HepG2 (cell line): ENCODE measurements at regions not wholly inside any gene's neighbourhood (a gene's known extent, or its start where the extent isn't known, plus 50 kb on each side); places are given as distances from the start of the nearest gene placed in this dataset.

Experiments
- ATAC-seq: fragments of 200-7000 bp; cut with Tn5 transposase; 3 replicates; pipeline ENCODE4 v1.9.1; 2020; ENCODE audit warnings: mild to moderate bottlenecking, moderate library complexity
- BruUV-seq: library from RNA; stranded (reverse); fragments of 400-500 nt; replicated peaks from 2 replicates; lab custom pipeline; 2021; lab: Mats Ljungman, UMichigan
- CTCF ChIA-PET: fragments of 300-600 bp; formaldehyde crosslinking; extraction: SDS; loops from one replicate; lab custom pipeline; 2021; ENCODE audit warnings: low total read pairs, inconsistent platforms, low intra/inter-chr PET ratio; lab: Yijun Ruan, JAX
- POLR2A ChIA-PET: fragments of 350-600 bp; sonication (Branson Sonifier 250); formaldehyde crosslinking; loops from one replicate; lab custom pipeline; 2020; ENCODE audit warnings: antibody characterized with exemption, inconsistent platforms; lab: Yijun Ruan, JAX
- DNase-seq: peaks from one replicate; pipeline ENCODE4 v3.0.0-alpha.2; 2015; ENCODE audit warnings: low spot score
- FAIRE-seq: peaks from 3 replicates; lab custom pipeline; 2011; peaks lifted over from hg19 to GRCh38; lab: Jason Lieb, UNC
- H2AFZ ChIP-seq: one replicate; pipeline ENCODE4 v1.6.1; 2011; ENCODE audit warnings: low read length, inconsistent platforms
- H3K27ac ChIP-seq: fragments of 300-600 bp; 3 replicates; pipeline ENCODE4 v1.8.0; 2011; ENCODE audit warnings: mixed run types, mild to moderate bottlenecking, mixed read lengths, low read length, inconsistent platforms; ENCODE audit not compliant: insufficient read depth; ENCODE audit errors: extremely low read length
- H3K27me3 ChIP-seq, 2 experiments: fragments of 200-600 bp in 1 of 2; 2 replicates in 1 of 2; 3 replicates in 1 of 2; pipeline versions ENCODE4 v1.6.0 to v1.8.0; 2011; ENCODE audit warnings: low read length in 2 of 2, mild to moderate bottlenecking in 2 of 2, moderate library complexity in 2 of 2, inconsistent platforms in 1 of 2; ENCODE audit not compliant: insufficient read depth in 2 of 2, control insufficient read depth in 1 of 2
- H3K36me3 ChIP-seq, 2 experiments: fragments of 200-600 bp in 1 of 2; replicated peaks in 1 of 2; 2 replicates in 1 of 2; 3 replicates in 1 of 2; pipeline versions ENCODE4 v1.5.1 to v1.8.0; 2011; ENCODE audit warnings: low read length in 2 of 2, inconsistent platforms in 1 of 2; ENCODE audit not compliant: insufficient read depth in 2 of 2, control insufficient read depth in 1 of 2
- H3K4me1 ChIP-seq: 2 replicates; pipeline ENCODE4 v1.5.1; 2012; ENCODE audit warnings: low read length, inconsistent platforms; ENCODE audit not compliant: insufficient read depth
- H3K4me2 ChIP-seq: 2 replicates; pipeline ENCODE4 v1.6.0; 2011; ENCODE audit warnings: low read depth, low read length, inconsistent platforms
- H3K4me3 ChIP-seq, 3 experiments: fragments of 200-600 bp in 1 of 3; sonication (generic), shearing (Covaris generic) in 1 of 3; replicated peaks in 1 of 3; 2 replicates each; pipeline ENCODE4 v1.5.1; 2011 to 2016; ENCODE audit warnings: low read length in 3 of 3, inconsistent platforms in 2 of 3, low read depth in 2 of 3, mild to moderate bottlenecking in 2 of 3, control low read depth in 1 of 3, mixed read lengths in 1 of 3; ENCODE audit not compliant: insufficient read depth in 1 of 3
- H3K79me2 ChIP-seq: one replicate; pipeline ENCODE4 v1.6.1; 2011; ENCODE audit warnings: low read length, inconsistent platforms; ENCODE audit not compliant: insufficient read depth
- H3K9ac ChIP-seq: 2 replicates; pipeline ENCODE4 v1.6.0; 2011; ENCODE audit warnings: mild to moderate bottlenecking, low read depth, low read length, inconsistent platforms; ENCODE audit not compliant: insufficient read depth
- H3K9me3 ChIP-seq: 2 replicates; pipeline ENCODE4 v1.5.1; 2012; ENCODE audit warnings: mild to moderate bottlenecking, low read length
- H4K20me1 ChIP-seq: 2 replicates; pipeline ENCODE4 v1.6.0; 2011; ENCODE audit warnings: inconsistent platforms, mild to moderate bottlenecking, low read length, moderate library complexity; ENCODE audit not compliant: insufficient read depth
- FOXO4 ChIP-seq: sonication (generic); formaldehyde crosslinking; conservative IDR thresholded peaks from 2 replicates; pipeline ENCODE4 v1.8.1; 2023; ENCODE audit warnings: missing genetic modification reagents
- HCFC1 ChIP-seq: fragments of 150-350 bp; IDR thresholded peaks from 2 replicates; pipeline ENCODE4 v1.6.1; 2014; ENCODE audit warnings: low read depth, low read length
- KDM4B ChIP-seq: sonication (generic); formaldehyde crosslinking; IDR thresholded peaks from 2 replicates; pipeline ENCODE4 v1.4.0; 2020; ENCODE audit warnings: missing genetic modification reagents
- SP1 ChIP-seq, 2 experiments: fragments of 450-650 bp in 1 of 2; sonication (generic) in 1 of 2; formaldehyde crosslinking in 1 of 2; IDR thresholded peaks; 2 replicates each; pipeline versions ENCODE4 v1.4.0 to v1.6.1; 2016 to 2020; ENCODE audit warnings: missing genetic modification reagents in 1 of 2
- TBX2 ChIP-seq: sonication (generic); formaldehyde crosslinking; IDR thresholded peaks from 2 replicates; pipeline ENCODE4 v1.5.0; 2020; ENCODE audit warnings: missing genetic modification reagents, mild to moderate bottlenecking, borderline replicate concordance
- ZMAT3 ChIP-seq: sonication (generic); formaldehyde crosslinking; conservative IDR thresholded peaks from 2 replicates; pipeline ENCODE4 v1.7.0; 2021; ENCODE audit warnings: missing genetic modification reagents
- ZMYM3 ChIP-seq: sonication (generic); formaldehyde crosslinking; IDR thresholded peaks from 2 replicates; pipeline ENCODE4 v1.5.1; 2020; ENCODE audit warnings: mild to moderate bottlenecking, missing genetic modification reagents
- ZNF143 ChIP-seq: sonication (generic); formaldehyde crosslinking; IDR thresholded peaks from 2 replicates; pipeline ENCODE4 v1.4.0; 2020; ENCODE audit warnings: missing genetic modification reagents
- ZNF280D ChIP-seq: sonication (generic); formaldehyde crosslinking; IDR thresholded peaks from 2 replicates; pipeline ENCODE4 v1.5.1; 2020; ENCODE audit warnings: mild to moderate bottlenecking, missing genetic modification reagents
- ZNF772 ChIP-seq: sonication (generic); formaldehyde crosslinking; IDR thresholded peaks from 2 replicates; pipeline ENCODE4 v1.5.0; 2020; ENCODE audit warnings: mild to moderate bottlenecking, missing genetic modification reagents
- ZNF788 ChIP-seq: sonication (generic); formaldehyde crosslinking; IDR thresholded peaks from 2 replicates; pipeline ENCODE4 v1.5.0; 2020; ENCODE audit warnings: mild to moderate bottlenecking, missing genetic modification reagents, borderline replicate concordance
- WGBS: methylation state at CpG from one replicate; pipeline ENCODE4 v1.1.6; 2017; ENCODE audit warnings: low lambda C conversion rate; 5-methylcytosine and 5-hydroxymethylcytosine counted together
- in situ Hi-C: cut with HindIII; loops from 2 replicates; pipeline ENCODE4 v1.10.0; 2017; ENCODE audit warnings: low pct_unique_long_range_greater_than_20kb; ENCODE audit not compliant: extremely low pct_ligation_motif_present
- intact Hi-C: fragments of 100-400 bp; cut with micrococcal nuclease; formaldehyde crosslinking; loops from one replicate; pipeline ENCODE4 v1.10.0; 2022; ENCODE audit not compliant: unreplicated experiment
- TF ChIP-seq, protein P1 (sequence below): sonication (generic); formaldehyde crosslinking; IDR thresholded peaks from 2 replicates; pipeline ENCODE4 v1.5.1; 2020; ENCODE audit warnings: missing genetic modification reagents, mild to moderate bottlenecking, borderline replicate concordance
- TF ChIP-seq, protein P2 (sequence below): sonication (generic); formaldehyde crosslinking; conservative IDR thresholded peaks from 2 replicates; pipeline ENCODE4 v1.8.0; 2022; ENCODE audit warnings: missing genetic modification reagents

- TF ChIP-seq, protein P1, sequence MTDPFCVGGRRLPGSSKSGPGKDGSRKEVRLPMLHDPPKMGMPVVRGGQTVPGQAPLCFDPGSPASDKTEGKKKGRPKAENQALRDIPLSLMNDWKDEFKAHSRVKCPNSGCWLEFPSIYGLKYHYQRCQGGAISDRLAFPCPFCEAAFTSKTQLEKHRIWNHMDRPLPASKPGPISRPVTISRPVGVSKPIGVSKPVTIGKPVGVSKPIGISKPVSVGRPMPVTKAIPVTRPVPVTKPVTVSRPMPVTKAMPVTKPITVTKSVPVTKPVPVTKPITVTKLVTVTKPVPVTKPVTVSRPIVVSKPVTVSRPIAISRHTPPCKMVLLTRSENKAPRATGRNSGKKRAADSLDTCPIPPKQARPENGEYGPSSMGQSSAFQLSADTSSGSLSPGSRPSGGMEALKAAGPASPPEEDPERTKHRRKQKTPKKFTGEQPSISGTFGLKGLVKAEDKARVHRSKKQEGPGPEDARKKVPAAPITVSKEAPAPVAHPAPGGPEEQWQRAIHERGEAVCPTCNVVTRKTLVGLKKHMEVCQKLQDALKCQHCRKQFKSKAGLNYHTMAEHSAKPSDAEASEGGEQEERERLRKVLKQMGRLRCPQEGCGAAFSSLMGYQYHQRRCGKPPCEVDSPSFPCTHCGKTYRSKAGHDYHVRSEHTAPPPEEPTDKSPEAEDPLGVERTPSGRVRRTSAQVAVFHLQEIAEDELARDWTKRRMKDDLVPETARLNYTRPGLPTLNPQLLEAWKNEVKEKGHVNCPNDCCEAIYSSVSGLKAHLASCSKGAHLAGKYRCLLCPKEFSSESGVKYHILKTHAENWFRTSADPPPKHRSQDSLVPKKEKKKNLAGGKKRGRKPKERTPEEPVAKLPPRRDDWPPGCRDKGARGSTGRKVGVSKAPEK (CRISPR knock-in tag), result no peak
- TF ChIP-seq TBX2 (CRISPR knock-in tag), result no peak
- TF ChIP-seq, protein P2, sequence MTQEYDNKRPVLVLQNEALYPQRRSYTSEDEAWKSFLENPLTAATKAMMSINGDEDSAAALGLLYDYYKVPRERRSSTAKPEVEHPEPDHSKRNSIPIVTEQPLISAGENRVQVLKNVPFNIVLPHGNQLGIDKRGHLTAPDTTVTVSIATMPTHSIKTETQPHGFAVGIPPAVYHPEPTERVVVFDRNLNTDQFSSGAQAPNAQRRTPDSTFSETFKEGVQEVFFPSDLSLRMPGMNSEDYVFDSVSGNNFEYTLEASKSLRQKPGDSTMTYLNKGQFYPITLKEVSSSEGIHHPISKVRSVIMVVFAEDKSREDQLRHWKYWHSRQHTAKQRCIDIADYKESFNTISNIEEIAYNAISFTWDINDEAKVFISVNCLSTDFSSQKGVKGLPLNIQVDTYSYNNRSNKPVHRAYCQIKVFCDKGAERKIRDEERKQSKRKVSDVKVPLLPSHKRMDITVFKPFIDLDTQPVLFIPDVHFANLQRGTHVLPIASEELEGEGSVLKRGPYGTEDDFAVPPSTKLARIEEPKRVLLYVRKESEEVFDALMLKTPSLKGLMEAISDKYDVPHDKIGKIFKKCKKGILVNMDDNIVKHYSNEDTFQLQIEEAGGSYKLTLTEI (CRISPR knock-in tag), result no peak
These were observed 492.8 kb upstream of the PROK2 start (continued) for GRCh38 chr3:72277710-72278109.

DNA sequence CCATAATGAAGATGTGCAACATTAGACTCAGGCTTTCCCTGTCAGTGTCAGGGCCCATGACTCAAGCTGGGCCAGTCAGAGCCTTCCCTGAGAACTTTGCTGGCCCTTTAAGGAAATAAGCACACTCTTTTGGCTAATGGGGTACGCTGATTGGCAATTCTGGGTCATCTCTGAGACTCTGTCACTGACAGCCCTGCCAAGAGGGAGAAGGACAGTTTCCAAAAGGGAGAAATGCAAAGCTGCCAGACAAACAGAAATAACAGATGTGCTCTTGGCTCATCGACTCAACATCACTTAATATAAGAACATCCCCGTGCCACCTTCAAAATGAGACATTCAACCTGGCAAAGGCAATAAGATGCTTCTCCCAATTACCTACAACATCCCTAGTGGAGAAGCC is 491.9 kb upstream of the PROK2 start:
- no peak overlapping the region for H3K4me2 ChIP-seq
- no TSS peak for BruUV-seq
- no peaks in the 10 kb centered on the region for H3K36me3 ChIP-seq
- CTCF ChIA-PET, result no interaction called here
- TF ChIP-seq ZNF772 (no peak), ZNF143 (CRISPR knock-in tag) (no peak), SP1 (IDR thresholded peaks at IDR 0.05) (no peak), SP1 (CRISPR knock-in tag; IDR thresholded peaks at IDR 0.05) (no peak), ZMAT3 (CRISPR knock-in tag) (no peak), HCFC1 (no peak), FOXO4 (CRISPR knock-in tag) (no peak), ZNF788 (CRISPR knock-in tag) (no peak), ZMYM3 (no peak), ZNF280D (CRISPR knock-in tag) (no peak), KDM4B (CRISPR knock-in tag) (no peak)
- ATAC-seq (no peak), FAIRE-seq (no peak), DNase-seq (no peak)
- H3K9me3 ChIP-seq, result no peaks in the 10 kb centered on the region
- peaks cover 10% of the 10 kb centered on the region for H3K4me1 ChIP-seq
- no peak overlapping the region for H2AFZ ChIP-seq
- 0 out of 5 replicates have a peak, but pooled peaks cover 0 to 4% of the 10 kb centered on the region in 2 experiments for H3K27me3 ChIP-seq
- H3K9ac ChIP-seq, result no peak overlapping the region
- POLR2A ChIA-PET, result no interaction called here
- no peak overlapping the region for H3K4me3 ChIP-seq
- H3K27ac ChIP-seq, result no peak overlapping the region
- 23% methylated on average over 3 of the region's 3 CpGs for WGBS
- no peaks in the 10 kb centered on the region for H3K79me2 ChIP-seq
- in situ Hi-C loops (no loop called here), intact Hi-C loops (no loop called here)
- no peaks in the 10 kb centered on the region for H4K20me1 ChIP-seq
